Peyer's patch (tissue), 4 donors: ENCODE measurements at regions not wholly inside any gene's neighbourhood (a gene's known extent, or its start where the extent isn't known, plus 50 kb on each side); places are given as distances from the start of the nearest gene placed in this dataset.

Experiments used
- POLR2A ChIP-seq, 2 donors: fragments of 450-650 bp; IDR thresholded peaks; one replicate each; pipeline ENCODE4 v1.5.1; 2017; ENCODE audit warnings: antibody characterized with exemption in 2 of 2, mild to moderate bottlenecking in 2 of 2, moderate library complexity in 2 of 2
- TF ChIP-seq, protein P1 (sequence below), 6 experiments: fragments of 450-650 bp in 4 of 6; fragments of 200-600 bp in 2 of 6; sonication (generic) in 1 of 6; IDR thresholded peaks; one replicate each; pipeline ENCODE4 v1.5.1; 2017 to 2019; ENCODE audit warnings: antibody characterized with exemption in 6 of 6, mild to moderate bottlenecking in 3 of 6, moderate library complexity in 1 of 6

DNA sequence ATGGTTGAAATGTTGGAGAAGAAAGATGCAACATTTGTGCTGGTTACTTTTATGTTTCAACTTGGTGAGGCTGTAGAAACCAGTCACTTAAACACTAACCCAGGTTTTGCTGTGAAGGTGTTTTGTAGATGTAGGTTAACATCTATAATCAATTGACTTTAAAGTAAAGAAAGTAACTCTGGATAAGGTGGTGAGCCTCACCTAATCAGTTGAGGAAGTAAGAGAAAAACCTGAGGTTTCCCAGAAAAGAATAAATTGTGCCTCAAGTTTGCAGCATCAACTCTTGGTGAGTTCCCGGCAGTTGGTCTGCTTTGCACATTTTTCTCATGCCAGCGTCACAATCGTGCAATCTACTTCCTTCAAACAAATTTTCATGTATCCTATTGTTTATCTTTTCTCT is 673.4 kb downstream of the QKI start:
- TF ChIP-seq, protein P1, sequence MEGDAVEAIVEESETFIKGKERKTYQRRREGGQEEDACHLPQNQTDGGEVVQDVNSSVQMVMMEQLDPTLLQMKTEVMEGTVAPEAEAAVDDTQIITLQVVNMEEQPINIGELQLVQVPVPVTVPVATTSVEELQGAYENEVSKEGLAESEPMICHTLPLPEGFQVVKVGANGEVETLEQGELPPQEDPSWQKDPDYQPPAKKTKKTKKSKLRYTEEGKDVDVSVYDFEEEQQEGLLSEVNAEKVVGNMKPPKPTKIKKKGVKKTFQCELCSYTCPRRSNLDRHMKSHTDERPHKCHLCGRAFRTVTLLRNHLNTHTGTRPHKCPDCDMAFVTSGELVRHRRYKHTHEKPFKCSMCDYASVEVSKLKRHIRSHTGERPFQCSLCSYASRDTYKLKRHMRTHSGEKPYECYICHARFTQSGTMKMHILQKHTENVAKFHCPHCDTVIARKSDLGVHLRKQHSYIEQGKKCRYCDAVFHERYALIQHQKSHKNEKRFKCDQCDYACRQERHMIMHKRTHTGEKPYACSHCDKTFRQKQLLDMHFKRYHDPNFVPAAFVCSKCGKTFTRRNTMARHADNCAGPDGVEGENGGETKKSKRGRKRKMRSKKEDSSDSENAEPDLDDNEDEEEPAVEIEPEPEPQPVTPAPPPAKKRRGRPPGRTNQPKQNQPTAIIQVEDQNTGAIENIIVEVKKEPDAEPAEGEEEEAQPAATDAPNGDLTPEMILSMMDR (IDR thresholded peaks at IDR 0.05): no peak
- TF ChIP-seq POLR2A (IDR thresholded peaks at IDR 0.05): no peak
